PC-9 (cell line): ENCODE measurements at regions not wholly inside any gene's neighbourhood (a gene's known extent, or its start where the extent isn't known, plus 50 kb on each side); places are given as distances from the start of the nearest gene placed in this dataset.

ENCODE experiments used
- CTCF ChIP-seq: fragments of 200-600 bp; sonication (generic); conservative IDR thresholded peaks from 2 replicates; pipeline ENCODE4 v1.6.1; 2017; ENCODE audit warnings: mixed run types, antibody characterized with exemption, mild to moderate bottlenecking, moderate library complexity
- EZH2 ChIP-seq: fragments of 200-600 bp; sonication (generic); IDR thresholded peaks from 2 replicates; pipeline ENCODE4 v1.8.0; 2017; ENCODE audit warnings: antibody characterized with exemption, low read depth

- no peak for TF ChIP-seq CTCF
- TF ChIP-seq EZH2 = no peak
Observed at GRCh38 chr13:63075126-63075525, 1659.5 kb upstream of the PCDH20 start.
